IPS-18c (cell line): ENCODE measurements at regions not wholly inside any gene's neighbourhood (a gene's known extent, or its start where the extent isn't known, plus 50 kb on each side); places are given as distances from the start of the nearest gene placed in this dataset.
"Not testable (repeated sequence)": the region's sequence is repeated elsewhere in the genome, so short reads cannot be mapped to it uniquely, and the experiment has no call there.

Source experiments
- H3K4me3 ChIP-seq: 2 replicates; pipeline ENCODE4 v1.7.0; 2013; ENCODE audit warnings: low read depth, mild to moderate bottlenecking, low read length, moderate library complexity; ENCODE audit not compliant: insufficient read depth
- H3K9me3 ChIP-seq: one replicate; pipeline ENCODE4 v1.6.1; 2013; ENCODE audit warnings: mild to moderate bottlenecking, low read length, moderate library complexity; ENCODE audit not compliant: control insufficient read depth, insufficient read depth

DNA sequence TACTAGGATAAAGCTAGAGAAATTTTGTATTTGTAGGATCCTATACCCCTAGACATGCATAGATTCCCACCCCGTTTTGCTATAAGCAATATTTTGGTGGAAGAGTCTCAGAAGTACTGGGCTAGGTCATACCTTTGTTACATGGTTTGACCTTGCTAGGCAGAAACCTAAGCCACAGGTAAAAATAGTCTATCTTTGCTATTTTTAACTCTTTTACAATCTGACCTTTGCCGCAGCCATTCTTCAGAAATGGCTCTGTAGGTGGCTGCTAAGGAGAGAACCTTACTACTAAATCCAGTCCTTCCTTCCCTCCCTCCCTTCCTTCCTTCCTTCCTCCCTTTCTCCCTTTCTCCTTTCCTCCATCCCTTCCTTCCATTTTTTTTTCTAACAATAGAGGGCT, 242.9 kb upstream of the SEL1L start:
- Histone ChIP-seq H3K9me3 (no peaks in the 10 kb centered on the region), H3K4me3 (no peak overlapping the region)

- H3K4me3 ChIP-seq, H3K9me3 ChIP-seq: not testable (repeated sequence)
Measured at GRCh38 chr14:81781798-81782197, 248.1 kb upstream of the SEL1L start.

GRCh38 chr14:81784084-81784483, 250.4 kb upstream of the SEL1L start:
- Histone ChIP-seq H3K4me3 (no peak overlapping the region), H3K9me3 (no peaks in the 10 kb centered on the region)

- H3K9me3 ChIP-seq, result no peaks in the 10 kb centered on the region
Measured at GRCh38 chr14:81797315-81797714, 263.7 kb upstream of the SEL1L start.

GRCh38 chr14:81801921-81802320, 268.3 kb upstream of the SEL1L start:
- no peaks in the 10 kb centered on the region for H3K9me3 ChIP-seq
- H3K4me3 ChIP-seq, result no peak overlapping the region

More at GRCh38 chr14:81797315-81797714, 263.7 kb upstream of the SEL1L start:
- no peak overlapping the region for H3K4me3 ChIP-seq

DNA sequence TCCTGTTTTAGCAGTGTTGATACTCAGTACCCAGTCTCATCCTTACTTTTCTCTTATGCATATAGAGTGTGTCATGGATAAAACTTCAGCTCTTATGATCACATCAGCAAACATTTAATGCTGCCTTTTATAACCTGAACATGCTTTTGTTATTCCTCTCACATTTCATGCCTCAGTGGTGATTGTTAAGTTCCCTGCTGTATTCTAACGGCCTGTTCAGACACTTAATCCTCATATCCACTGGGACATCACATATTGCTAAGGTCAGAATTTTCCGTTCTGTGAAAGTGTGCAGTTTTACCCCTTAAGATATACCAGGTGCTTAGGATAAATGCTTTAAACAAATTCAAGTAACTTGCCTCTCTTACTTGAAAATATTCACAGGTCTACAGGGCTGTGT, 268.7 kb upstream of the SEL1L start:
- Histone ChIP-seq H3K4me3 (no peak overlapping the region), H3K9me3 (no peaks in the 10 kb centered on the region)

DNA sequence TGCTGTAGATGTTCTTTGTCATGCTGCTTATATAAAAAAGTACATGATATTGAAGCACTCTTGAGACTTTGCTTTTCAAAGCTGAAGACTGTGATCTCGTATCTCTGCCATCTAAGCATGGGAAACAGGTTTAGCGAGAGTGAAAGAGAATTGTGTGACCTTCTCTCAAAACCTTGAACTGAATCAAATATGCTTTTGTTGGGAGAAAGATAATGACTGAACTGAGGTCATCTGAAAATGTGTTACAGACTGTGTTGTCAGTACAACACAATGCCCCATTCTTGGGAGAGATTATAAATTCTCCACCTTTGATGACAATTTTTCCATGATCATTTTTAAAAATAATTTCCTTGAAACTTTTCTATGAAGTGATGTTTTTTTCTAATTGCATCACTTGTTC, 272.1 kb upstream of the SEL1L start:
- H3K9me3 ChIP-seq, result no peaks in the 10 kb centered on the region
- no peak overlapping the region for H3K4me3 ChIP-seq

GRCh38 chr14:81811705-81812269, 278.1 kb upstream of the SEL1L start:
- Histone ChIP-seq H3K4me3 (no peak overlapping the region), H3K9me3 (no peaks in the 10 kb centered on the region)

DNA sequence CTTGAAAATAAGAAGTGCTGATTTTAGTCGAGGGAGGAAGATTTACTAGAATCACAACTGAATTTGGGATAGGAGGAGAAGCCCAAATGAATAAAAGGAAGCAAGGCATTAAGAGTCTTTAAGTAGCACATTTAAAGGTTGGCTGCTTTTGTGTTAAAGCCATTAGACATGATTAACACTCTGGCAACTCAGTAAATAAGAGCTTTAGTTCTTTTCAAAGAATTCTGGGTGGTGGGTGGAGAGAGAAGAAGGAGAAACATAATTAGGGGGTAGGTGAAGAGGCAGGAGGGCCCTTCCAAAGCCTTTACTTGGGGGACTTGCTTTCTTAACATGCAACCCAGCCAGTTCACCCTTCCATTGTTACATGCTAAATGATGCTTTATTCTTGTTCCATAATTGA, 284.6 kb upstream of the SEL1L start:
- H3K4me3 ChIP-seq, result no peak overlapping the region
- peaks cover 3% of the 10 kb centered on the region for H3K9me3 ChIP-seq

- H3K9me3 ChIP-seq, result peaks cover 3% of the 10 kb centered on the region
- H3K4me3 ChIP-seq, result no peak overlapping the region
Measured at GRCh38 chr14:81819344-81819743, 285.7 kb upstream of the SEL1L start.

GRCh38 chr14:81819910-81820309, 286.3 kb upstream of the SEL1L start:
- H3K9me3 ChIP-seq, result peaks cover 3% of the 10 kb centered on the region

DNA sequence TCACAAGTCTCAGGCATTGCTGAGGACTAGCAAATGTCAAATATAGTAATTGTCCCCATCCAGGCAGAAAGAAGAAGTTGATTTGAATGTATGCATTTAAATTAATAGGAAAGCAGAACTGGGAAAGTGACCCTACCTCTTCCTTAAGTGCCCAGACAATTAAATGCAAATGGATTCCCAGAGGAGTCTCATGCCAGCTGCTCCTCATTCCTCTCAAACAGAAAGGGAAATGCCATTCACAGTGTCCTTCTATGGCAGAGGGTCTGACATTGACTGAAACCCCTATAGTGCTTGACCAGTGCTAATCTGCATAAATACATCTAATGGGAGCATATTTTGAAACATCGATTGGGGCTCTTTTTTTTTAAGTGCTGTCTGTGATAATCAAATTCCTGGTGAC, 292.4 kb upstream of the SEL1L start:
- Histone ChIP-seq H3K4me3 (no peak overlapping the region), H3K9me3 (peaks cover 3% of the 10 kb centered on the region)

More at GRCh38 chr14:81819910-81820309, 286.3 kb upstream of the SEL1L start:
- H3K4me3 ChIP-seq, result no peak overlapping the region

DNA sequence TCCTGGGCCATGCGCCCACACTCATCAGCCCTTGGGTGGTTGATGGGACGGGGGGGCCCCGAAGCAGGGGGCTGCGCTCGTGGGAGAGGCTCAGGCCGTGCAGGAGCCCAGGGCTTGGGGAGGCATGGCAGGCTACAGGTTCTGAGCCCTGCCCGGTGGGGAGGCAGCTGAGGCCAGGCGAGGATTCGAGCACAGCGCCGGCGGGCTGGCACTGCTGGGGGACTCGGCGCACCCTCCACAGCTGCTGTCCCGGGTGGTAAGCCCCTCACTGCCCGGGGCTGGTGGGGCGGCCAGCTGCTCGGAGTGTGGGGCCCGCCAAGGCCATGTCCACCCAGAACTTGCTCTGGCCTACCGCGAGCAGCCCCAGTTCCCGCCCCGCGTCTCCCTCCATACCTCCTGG, 295.8 kb upstream of the SEL1L start:
- Histone ChIP-seq H3K4me3 (no peak overlapping the region), H3K9me3 (peaks cover 2% of the 10 kb centered on the region)

DNA sequence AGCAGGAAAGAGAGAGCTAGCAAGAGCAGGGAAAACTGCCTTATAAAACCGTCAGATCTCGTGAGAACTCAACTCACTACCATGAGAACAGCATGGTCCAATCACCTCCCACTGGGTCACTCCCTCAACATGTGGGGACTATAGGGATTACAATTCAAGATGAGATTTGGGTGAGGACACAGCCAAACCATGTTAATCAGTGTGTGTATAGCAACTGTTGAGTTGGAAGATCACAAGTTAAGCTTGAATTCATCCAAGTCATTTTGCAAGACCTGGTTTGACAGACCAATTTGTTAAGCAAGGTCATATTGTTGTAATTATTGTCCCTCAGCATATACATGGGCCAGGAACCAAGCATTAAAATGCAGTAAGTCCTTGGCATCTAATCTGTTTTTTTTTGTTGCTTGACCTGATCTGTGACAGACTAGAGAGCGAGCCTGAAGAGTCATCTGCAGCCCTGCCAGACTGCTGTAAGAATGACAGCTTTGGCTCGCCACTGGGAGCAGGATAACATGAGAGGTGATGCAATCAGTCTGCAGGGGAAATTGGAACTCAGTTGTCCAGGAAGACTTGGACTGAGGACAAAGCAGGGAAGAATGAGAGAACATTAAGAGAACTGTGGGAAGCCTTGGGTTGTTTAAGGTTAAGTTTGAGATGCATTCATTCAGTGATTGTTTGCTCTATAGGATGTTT, 297.6 kb upstream of the SEL1L start:
- Histone ChIP-seq H3K4me3 (no peak overlapping the region), H3K9me3 (peaks cover 7% of the 10 kb centered on the region)

DNA sequence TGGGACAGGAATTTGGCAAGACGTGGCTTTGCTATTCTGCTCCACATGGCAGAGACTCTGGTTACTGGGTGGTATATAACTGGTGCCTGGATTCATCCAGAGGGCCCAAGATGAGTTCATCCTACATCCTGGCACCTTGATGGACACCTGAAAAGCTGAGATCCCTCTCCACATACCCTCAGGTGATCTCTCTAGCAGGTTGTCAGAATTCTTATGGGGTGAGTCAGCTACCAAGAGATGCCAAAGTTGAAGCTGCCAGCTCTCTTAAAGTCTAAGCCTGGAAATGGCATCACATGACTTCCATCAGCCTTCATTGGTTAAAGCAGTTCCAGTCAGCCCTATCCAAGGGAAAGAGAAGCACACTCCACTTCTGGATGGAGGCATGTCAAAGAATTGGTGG, 300.7 kb upstream of the SEL1L start:
- no peak overlapping the region for H3K4me3 ChIP-seq
- peaks cover 10% of the 10 kb centered on the region for H3K9me3 ChIP-seq

- Histone ChIP-seq H3K9me3 (peaks cover 10% of the 10 kb centered on the region), H3K4me3 (no peak overlapping the region)
Measured at GRCh38 chr14:81837304-81837703, 303.7 kb upstream of the SEL1L start.

- Histone ChIP-seq H3K4me3 (no peak overlapping the region), H3K9me3 (peaks cover 8% of the 10 kb centered on the region)
Measured at GRCh38 chr14:81839056-81839455, 305.4 kb upstream of the SEL1L start.

DNA sequence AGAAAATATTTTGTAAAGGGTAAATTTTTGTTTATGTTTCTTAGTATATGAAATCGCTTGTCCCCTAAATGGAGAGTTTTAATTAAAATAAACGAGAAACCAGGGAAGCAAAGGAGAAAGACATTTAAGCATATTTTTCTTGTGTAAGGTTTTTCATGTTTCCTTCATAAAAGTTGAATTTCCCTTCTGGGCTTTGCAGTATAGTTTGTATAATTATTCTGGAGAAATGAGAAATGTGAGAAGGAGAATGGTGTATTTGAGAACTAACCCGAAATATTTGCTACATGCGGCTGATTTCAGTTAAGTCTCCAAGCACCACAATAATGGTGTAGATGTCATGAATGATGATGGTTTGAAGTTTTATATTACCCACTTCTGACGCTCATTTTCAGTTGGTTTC, 307.7 kb upstream of the SEL1L start:
- no peak overlapping the region for H3K4me3 ChIP-seq
- peaks cover 5% of the 10 kb centered on the region for H3K9me3 ChIP-seq

DNA sequence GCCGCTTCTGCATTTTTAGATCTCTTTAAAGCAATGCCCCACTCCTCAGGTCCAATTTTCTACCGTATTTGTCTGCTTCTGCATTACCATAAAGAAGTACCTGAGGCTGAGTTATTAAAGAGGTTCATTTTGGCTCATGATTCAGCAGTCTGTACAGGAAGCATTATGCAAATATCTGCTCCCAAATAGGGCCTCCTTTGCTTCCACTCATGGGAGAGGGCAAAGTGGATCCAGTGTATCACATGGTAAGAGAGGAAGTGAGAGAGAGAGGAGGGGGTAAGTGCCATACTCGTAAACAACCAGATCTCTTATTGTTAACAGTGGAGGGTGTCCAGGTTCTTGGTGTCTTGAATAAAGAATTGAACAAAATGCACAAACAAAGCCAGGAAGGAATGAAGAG, 316.1 kb upstream of the SEL1L start:
- Histone ChIP-seq H3K9me3 (peaks cover 2% of the 10 kb centered on the region), H3K4me3 (no peak overlapping the region)
